ENCODE measurements at regions not wholly inside any gene's neighbourhood (a gene's known extent, or its start where the extent isn't known, plus 50 kb on each side); places are given as distances from the start of the nearest gene placed in this dataset.

DNA sequence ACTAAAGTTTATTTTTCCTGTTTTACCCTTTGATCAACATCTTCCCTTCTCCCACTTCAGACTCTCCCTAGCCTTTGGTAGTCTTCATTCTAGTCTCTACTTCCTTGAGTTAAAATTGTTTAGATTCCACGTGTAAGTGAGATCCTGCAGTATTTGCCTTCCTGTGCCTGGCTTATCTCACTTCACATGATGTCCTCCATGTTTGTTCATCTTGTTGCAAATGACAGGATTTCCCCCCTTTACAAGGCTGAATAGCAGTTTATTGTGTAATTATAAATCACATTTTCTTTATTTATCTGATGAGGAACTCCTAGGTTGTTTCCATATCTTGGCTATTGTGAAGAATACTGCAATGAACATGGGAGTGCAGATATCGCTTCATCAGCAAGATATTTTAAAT, 461.7 kb downstream of the CHSY3 start:
- TF ChIP-seq, protein P1, sequence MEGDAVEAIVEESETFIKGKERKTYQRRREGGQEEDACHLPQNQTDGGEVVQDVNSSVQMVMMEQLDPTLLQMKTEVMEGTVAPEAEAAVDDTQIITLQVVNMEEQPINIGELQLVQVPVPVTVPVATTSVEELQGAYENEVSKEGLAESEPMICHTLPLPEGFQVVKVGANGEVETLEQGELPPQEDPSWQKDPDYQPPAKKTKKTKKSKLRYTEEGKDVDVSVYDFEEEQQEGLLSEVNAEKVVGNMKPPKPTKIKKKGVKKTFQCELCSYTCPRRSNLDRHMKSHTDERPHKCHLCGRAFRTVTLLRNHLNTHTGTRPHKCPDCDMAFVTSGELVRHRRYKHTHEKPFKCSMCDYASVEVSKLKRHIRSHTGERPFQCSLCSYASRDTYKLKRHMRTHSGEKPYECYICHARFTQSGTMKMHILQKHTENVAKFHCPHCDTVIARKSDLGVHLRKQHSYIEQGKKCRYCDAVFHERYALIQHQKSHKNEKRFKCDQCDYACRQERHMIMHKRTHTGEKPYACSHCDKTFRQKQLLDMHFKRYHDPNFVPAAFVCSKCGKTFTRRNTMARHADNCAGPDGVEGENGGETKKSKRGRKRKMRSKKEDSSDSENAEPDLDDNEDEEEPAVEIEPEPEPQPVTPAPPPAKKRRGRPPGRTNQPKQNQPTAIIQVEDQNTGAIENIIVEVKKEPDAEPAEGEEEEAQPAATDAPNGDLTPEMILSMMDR (tag by site-specific recombination; IDR thresholded peaks at IDR 0.05): no peak
- TF ChIP-seq ZSCAN23 (tag by site-specific recombination; IDR thresholded peaks at IDR 0.05) (no peak), KLF9 (tag by site-specific recombination; IDR thresholded peaks at IDR 0.05; ENCODE audit: low read depth) (no peak), MZF1 (tag by site-specific recombination; IDR thresholded peaks at IDR 0.05; ENCODE audit: borderline replicate concordance) (no peak), GFI1B (tag by site-specific recombination; IDR thresholded peaks at IDR 0.05) (no peak), ZNF138 (tag by site-specific recombination; IDR thresholded peaks at IDR 0.05; ENCODE audit: borderline replicate concordance) (no peak), ZNF623 (tag by site-specific recombination; IDR thresholded peaks at IDR 0.05) (no peak), ZNF404 (tag by site-specific recombination; IDR thresholded peaks at IDR 0.05) (no peak), ZBTB48 (tag by site-specific recombination; IDR thresholded peaks at IDR 0.05) (no peak)
- TF ChIP-seq, protein P2, sequence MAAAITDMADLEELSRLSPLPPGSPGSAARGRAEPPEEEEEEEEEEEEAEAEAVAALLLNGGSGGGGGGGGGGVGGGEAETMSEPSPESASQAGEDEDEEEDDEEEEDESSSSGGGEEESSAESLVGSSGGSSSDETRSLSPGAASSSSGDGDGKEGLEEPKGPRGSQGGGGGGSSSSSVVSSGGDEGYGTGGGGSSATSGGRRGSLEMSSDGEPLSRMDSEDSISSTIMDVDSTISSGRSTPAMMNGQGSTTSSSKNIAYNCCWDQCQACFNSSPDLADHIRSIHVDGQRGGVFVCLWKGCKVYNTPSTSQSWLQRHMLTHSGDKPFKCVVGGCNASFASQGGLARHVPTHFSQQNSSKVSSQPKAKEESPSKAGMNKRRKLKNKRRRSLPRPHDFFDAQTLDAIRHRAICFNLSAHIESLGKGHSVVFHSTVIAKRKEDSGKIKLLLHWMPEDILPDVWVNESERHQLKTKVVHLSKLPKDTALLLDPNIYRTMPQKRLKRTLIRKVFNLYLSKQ (tag by site-specific recombination; IDR thresholded peaks at IDR 0.05; ENCODE audit: borderline replicate concordance): no peak
- TF ChIP-seq, protein P3, sequence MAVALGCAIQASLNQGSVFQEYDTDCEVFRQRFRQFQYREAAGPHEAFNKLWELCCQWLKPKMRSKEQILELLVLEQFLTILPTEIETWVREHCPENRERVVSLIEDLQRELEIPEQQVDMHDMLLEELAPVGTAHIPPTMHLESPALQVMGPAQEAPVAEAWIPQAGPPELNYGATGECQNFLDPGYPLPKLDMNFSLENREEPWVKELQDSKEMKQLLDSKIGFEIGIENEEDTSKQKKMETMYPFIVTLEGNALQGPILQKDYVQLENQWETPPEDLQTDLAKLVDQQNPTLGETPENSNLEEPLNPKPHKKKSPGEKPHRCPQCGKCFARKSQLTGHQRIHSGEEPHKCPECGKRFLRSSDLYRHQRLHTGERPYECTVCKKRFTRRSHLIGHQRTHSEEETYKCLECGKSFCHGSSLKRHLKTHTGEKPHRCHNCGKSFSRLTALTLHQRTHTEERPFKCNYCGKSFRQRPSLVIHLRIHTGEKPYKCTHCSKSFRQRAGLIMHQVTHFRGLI (tag by site-specific recombination; IDR thresholded peaks at IDR 0.05): no peak
